Parathyroid adenoma (tissue), 2 donors: ENCODE measurements at regions not wholly inside any gene's neighbourhood (a gene's known extent, or its start where the extent isn't known, plus 50 kb on each side); places are given as distances from the start of the nearest gene placed in this dataset.
"Not testable (repeated sequence)": the region's sequence is repeated elsewhere in the genome, so short reads cannot be mapped to it uniquely, and the experiment has no call there.

ENCODE experiments used
- H2AFZ ChIP-seq: fragments of 300-600 bp; sonication (generic); one replicate; pipeline ENCODE4 v1.7.0; 2017; ENCODE audit warnings: antibody characterized with exemption, mild to moderate bottlenecking
- H3K27ac ChIP-seq: fragments of 300-600 bp; sonication (generic); one replicate; pipeline ENCODE4 v1.7.0; 2017
- H3K27me3 ChIP-seq: fragments of 300-600 bp; sonication (generic); one replicate; pipeline ENCODE4 v1.7.0; 2017; ENCODE audit warnings: low read length; ENCODE audit not compliant: control insufficient read depth, insufficient read depth
- H3K36me3 ChIP-seq: fragments of 300-600 bp; sonication (generic); one replicate; pipeline ENCODE4 v1.7.0; 2017; ENCODE audit warnings: low read length; ENCODE audit not compliant: control insufficient read depth, insufficient read depth
- H3K4me1 ChIP-seq: fragments of 300-600 bp; sonication (generic); one replicate; pipeline ENCODE4 v1.7.0; 2017; ENCODE audit warnings: control low read depth
- H3K4me2 ChIP-seq: fragments of 300-600 bp; sonication (generic); one replicate; pipeline ENCODE4 v1.7.0; 2017; ENCODE audit warnings: low read length
- H3K4me3 ChIP-seq: fragments of 300-600 bp; sonication (generic); one replicate; pipeline ENCODE4 v1.7.0; 2017; ENCODE audit warnings: low read depth, low read length
- H3K79me2 ChIP-seq: fragments of 300-600 bp; sonication (generic); one replicate; pipeline ENCODE4 v1.7.0; 2017; ENCODE audit warnings: control low read depth
- H3K9ac ChIP-seq: fragments of 300-600 bp; sonication (generic); one replicate; pipeline ENCODE4 v1.7.0; 2017; ENCODE audit warnings: mild to moderate bottlenecking
- H3K9me3 ChIP-seq: fragments of 300-600 bp; sonication (generic); one replicate; pipeline ENCODE4 v1.7.0; 2017; ENCODE audit warnings: low read length; ENCODE audit not compliant: control insufficient read depth
- TF ChIP-seq, protein P1 (sequence below): fragments of 300-600 bp; sonication (generic); IDR thresholded peaks from one replicate; pipeline ENCODE4 v1.7.0; 2017; ENCODE audit warnings: antibody characterized with exemption, mild to moderate bottlenecking
- donor health status: primary hyperparathyroidism.

DNA sequence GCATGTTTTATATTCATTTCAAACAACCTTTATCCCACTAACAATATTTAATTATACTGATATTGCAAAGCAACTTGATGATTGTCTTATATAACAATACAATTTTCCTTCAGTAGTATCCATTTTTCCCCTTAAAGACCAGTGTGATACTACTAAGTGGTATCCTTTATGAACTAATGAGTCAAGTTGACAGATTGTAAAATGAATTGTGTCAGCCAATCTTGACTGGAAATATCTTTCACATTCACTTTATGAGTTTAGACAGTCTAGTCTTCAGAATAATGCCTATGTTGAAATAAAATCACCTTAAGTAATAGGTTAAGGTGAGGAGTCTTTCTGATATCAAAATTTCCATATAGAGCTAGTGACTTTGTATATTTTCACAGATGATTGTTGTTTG is 950.0 kb upstream of the CELF2 start:
- Histone ChIP-seq H3K9ac (no peak overlapping the region), H3K27me3 (no peaks in the 10 kb centered on the region), H3K36me3 (no peaks in the 10 kb centered on the region), H3K4me3 (no peak overlapping the region), H3K79me2 (no peaks in the 10 kb centered on the region), H2AFZ (no peak overlapping the region), H3K4me1 (no peaks in the 10 kb centered on the region), H3K27ac (no peak overlapping the region), H3K4me2 (no peak overlapping the region), H3K9me3 (no peaks in the 10 kb centered on the region)
- TF ChIP-seq, protein P1, sequence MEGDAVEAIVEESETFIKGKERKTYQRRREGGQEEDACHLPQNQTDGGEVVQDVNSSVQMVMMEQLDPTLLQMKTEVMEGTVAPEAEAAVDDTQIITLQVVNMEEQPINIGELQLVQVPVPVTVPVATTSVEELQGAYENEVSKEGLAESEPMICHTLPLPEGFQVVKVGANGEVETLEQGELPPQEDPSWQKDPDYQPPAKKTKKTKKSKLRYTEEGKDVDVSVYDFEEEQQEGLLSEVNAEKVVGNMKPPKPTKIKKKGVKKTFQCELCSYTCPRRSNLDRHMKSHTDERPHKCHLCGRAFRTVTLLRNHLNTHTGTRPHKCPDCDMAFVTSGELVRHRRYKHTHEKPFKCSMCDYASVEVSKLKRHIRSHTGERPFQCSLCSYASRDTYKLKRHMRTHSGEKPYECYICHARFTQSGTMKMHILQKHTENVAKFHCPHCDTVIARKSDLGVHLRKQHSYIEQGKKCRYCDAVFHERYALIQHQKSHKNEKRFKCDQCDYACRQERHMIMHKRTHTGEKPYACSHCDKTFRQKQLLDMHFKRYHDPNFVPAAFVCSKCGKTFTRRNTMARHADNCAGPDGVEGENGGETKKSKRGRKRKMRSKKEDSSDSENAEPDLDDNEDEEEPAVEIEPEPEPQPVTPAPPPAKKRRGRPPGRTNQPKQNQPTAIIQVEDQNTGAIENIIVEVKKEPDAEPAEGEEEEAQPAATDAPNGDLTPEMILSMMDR, result no peak

DNA sequence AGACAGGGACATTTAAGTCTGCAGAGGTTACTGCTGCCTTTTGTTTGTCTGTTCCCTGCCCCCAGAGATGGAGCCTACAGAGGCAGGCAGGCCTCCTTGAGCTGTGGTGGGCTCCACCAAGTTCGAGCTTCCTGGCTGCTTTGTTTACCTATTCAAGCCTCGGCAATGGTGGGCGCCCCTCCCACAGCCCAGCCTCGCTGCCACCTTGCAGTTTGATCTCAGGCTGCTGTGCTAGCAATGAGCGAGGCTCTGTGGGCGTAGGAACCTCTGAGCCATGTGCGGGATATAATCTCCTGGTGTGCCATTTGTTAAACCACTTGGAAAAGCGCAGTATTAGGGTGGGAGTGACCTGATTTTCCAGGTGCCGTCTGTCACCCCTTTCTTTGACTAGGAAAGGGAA is 942.8 kb upstream of the CELF2 start:
- not testable (repeated sequence) for H3K79me2 ChIP-seq, H3K9ac ChIP-seq, H3K27ac ChIP-seq, H3K4me1 ChIP-seq, H3K27me3 ChIP-seq, H3K4me2 ChIP-seq, H2AFZ ChIP-seq, H3K9me3 ChIP-seq, H3K4me3 ChIP-seq, H3K36me3 ChIP-seq

DNA sequence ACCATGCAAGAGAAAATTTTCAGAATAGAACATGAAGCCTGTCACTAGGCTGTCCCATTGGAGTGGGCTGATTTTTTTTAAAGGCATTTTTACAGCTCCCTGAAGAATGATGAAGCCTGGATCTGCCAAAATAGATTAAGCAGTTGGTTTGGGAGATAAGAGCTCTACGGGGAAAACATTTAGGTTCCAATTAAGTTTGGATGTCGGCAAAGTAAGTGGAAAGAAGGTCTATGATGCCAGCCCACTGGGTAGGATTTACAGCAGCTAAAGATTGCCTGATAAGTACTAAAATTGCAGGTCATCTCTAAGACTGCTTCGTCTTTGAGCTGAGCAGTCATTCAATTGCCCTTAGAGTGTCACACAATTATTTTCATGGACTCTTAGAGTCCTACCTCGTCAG is 939.2 kb upstream of the CELF2 start:
- no peak overlapping the region for H3K4me2 ChIP-seq
- H3K27me3 ChIP-seq, result no peaks in the 10 kb centered on the region
- no peak overlapping the region for H3K27ac ChIP-seq
- TF ChIP-seq, protein P1, result no peak
- no peak overlapping the region for H3K9ac ChIP-seq
- H3K79me2 ChIP-seq, result no peaks in the 10 kb centered on the region
- no peaks in the 10 kb centered on the region for H3K4me1 ChIP-seq
- no peak overlapping the region for H3K4me3 ChIP-seq
- H2AFZ ChIP-seq, result no peak overlapping the region
- H3K36me3 ChIP-seq, result no peaks in the 10 kb centered on the region
- no peaks in the 10 kb centered on the region for H3K9me3 ChIP-seq

DNA sequence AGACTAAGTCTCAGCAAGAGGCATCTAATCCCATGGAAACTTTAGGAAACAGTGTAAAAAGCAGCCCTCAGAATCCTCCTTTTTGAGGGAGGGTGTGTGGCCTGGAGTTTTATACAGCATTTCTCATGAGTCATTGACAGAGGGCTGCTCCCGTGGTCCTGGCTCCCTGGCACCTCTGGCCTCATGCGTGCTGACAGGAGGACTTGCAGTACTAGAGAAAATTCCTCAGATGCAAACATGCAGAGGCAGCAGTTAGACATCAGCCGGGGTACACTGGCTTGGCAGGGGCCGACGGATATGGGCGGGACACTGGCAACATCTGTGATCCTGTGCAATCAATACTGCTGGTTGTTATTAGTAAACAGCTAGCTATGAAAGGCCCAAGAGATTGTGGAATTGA is 925.1 kb upstream of the CELF2 start:
- H3K36me3 ChIP-seq, result no peaks in the 10 kb centered on the region
- no peaks in the 10 kb centered on the region for H3K79me2 ChIP-seq
- H3K4me1 ChIP-seq, result no peaks in the 10 kb centered on the region
- H3K27me3 ChIP-seq, result no peaks in the 10 kb centered on the region
- TF ChIP-seq, protein P1, result no peak
- H3K9me3 ChIP-seq, result no peaks in the 10 kb centered on the region
- H3K4me3 ChIP-seq, result no peak overlapping the region
- H3K9ac ChIP-seq, result no peak overlapping the region
- peak overlapping the region; percentile 19 for H2AFZ ChIP-seq
- H3K4me2 ChIP-seq, result no peak overlapping the region
- H3K27ac ChIP-seq, result no peak overlapping the region

DNA sequence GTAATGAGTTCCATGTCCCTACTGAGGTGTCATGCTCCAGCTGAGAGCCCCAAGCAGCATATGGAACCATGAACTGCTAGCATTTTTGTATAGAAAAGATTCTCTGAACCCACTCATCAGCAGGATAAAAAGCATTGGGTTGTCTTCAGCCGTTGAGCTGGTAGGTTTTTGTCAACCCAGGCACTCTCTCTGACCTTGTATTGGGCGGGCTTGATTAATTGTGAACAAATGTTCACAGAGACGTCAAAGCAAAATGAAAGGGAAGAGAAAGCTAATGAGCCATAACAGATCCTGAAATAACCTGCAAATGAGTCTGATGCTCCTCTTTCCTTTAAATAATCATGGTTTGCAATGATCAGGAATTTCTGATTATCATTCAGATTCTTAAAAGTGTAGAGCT is 924.7 kb upstream of the CELF2 start:
- Histone ChIP-seq H2AFZ (no peak overlapping the region), H3K27me3 (no peaks in the 10 kb centered on the region), H3K4me3 (no peak overlapping the region), H3K4me2 (no peak overlapping the region), H3K9me3 (no peaks in the 10 kb centered on the region), H3K79me2 (no peaks in the 10 kb centered on the region), H3K4me1 (no peaks in the 10 kb centered on the region), H3K36me3 (no peaks in the 10 kb centered on the region), H3K27ac (no peak overlapping the region), H3K9ac (no peak overlapping the region)
- TF ChIP-seq, protein P1, result no peak
